ENCODE measurements at regions not wholly inside any gene's neighbourhood (a gene's known extent, or its start where the extent isn't known, plus 50 kb on each side); places are given as distances from the start of the nearest gene placed in this dataset.

- no peaks in the 10 kb centered on the region for H3K36me3 ChIP-seq
- no peak overlapping the region for H3K4me3 ChIP-seq
- DNase-seq (no peak), ATAC-seq (no peak)
- TF ChIP-seq, protein P1, sequence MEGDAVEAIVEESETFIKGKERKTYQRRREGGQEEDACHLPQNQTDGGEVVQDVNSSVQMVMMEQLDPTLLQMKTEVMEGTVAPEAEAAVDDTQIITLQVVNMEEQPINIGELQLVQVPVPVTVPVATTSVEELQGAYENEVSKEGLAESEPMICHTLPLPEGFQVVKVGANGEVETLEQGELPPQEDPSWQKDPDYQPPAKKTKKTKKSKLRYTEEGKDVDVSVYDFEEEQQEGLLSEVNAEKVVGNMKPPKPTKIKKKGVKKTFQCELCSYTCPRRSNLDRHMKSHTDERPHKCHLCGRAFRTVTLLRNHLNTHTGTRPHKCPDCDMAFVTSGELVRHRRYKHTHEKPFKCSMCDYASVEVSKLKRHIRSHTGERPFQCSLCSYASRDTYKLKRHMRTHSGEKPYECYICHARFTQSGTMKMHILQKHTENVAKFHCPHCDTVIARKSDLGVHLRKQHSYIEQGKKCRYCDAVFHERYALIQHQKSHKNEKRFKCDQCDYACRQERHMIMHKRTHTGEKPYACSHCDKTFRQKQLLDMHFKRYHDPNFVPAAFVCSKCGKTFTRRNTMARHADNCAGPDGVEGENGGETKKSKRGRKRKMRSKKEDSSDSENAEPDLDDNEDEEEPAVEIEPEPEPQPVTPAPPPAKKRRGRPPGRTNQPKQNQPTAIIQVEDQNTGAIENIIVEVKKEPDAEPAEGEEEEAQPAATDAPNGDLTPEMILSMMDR (IDR thresholded peaks at IDR 0.05) = no peak
- H3K27me3 ChIP-seq (ENCODE audit: low read depth) = no peaks in the 10 kb centered on the region
- no peaks in the 10 kb centered on the region for H3K4me1 ChIP-seq
- intact Hi-C loops (cut with DNase I) = no loop called here
- no peak overlapping the region for H3K27ac ChIP-seq
- no peaks in the 10 kb centered on the region for H3K9me3 ChIP-seq
These were observed 446.2 kb upstream of the NR2F2 start for GRCh38 chr15:95884276-95884675.

DNA sequence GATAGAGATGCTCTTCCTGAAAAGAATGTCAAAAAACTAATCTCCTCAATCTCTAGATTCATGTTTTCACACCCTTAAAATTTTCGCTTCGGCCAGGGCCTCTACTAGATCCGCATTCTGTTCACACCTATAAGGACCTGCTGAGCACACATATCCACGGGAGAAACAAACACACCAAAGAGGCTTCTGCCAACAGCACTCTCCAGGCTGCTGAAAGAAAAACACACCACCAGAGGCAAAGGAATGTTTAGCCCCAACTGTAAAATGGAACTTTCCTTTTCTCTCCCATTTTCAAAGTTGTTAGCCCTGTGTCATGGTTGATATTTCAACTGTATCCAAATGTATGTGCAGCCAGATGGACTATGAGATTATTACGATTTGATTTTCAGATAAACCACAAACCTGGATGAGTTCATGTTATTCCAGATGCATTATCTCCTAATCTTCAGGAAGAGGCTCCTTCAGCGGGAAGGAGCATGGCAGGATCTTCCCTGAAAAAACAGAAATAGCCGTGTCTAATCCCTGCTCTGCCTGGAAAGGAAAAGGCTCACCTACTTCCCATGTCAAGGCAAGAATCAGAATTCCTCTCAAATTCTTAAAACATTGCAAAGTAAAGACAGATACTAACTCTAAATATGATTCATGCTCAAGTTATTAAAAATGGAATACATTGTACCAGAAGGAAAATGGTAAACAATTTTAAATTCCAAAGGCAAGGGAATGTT, 442.7 kb upstream of the NR2F2 start:
- Histone ChIP-seq H3K4me1 (no peaks in the 10 kb centered on the region), H3K4me3 (no peak overlapping the region), H3K36me3 (no peaks in the 10 kb centered on the region), H3K27me3 (ENCODE audit: low read depth) (no peaks in the 10 kb centered on the region), H3K27ac (no peak overlapping the region), H3K9me3 (no peaks in the 10 kb centered on the region)
- ATAC-seq (no peak), DNase-seq (no peak)
- TF ChIP-seq, protein P1 (IDR thresholded peaks at IDR 0.05) = no peak
- intact Hi-C loops (cut with DNase I) = no loop called here

GRCh38 chr15:95888762-95889161, 441.7 kb upstream of the NR2F2 start:
- Histone ChIP-seq H3K36me3 (no peaks in the 10 kb centered on the region), H3K4me3 (no peak overlapping the region), H3K4me1 (no peaks in the 10 kb centered on the region), H3K27me3 (ENCODE audit: low read depth) (no peaks in the 10 kb centered on the region), H3K9me3 (no peaks in the 10 kb centered on the region), H3K27ac (no peak overlapping the region)
- no peak for DNase-seq
- ATAC-seq = no peak
- TF ChIP-seq, protein P1 (IDR thresholded peaks at IDR 0.05) = no peak
- intact Hi-C loops (cut with DNase I) = no loop called here

- H3K27ac ChIP-seq = no peak overlapping the region
- H3K27me3 ChIP-seq (ENCODE audit: low read depth) = no peaks in the 10 kb centered on the region
- H3K36me3 ChIP-seq = no peaks in the 10 kb centered on the region
- TF ChIP-seq, protein P1 (IDR thresholded peaks at IDR 0.05) = no peak
- no peak for ATAC-seq
- no peaks in the 10 kb centered on the region for H3K4me1 ChIP-seq
- intact Hi-C loops (cut with DNase I) = no loop called here
- no peak for DNase-seq
- no peaks in the 10 kb centered on the region for H3K9me3 ChIP-seq
- no peak overlapping the region for H3K4me3 ChIP-seq
These were observed 436.0 kb upstream of the NR2F2 start for GRCh38 chr15:95894407-95894956.

DNA sequence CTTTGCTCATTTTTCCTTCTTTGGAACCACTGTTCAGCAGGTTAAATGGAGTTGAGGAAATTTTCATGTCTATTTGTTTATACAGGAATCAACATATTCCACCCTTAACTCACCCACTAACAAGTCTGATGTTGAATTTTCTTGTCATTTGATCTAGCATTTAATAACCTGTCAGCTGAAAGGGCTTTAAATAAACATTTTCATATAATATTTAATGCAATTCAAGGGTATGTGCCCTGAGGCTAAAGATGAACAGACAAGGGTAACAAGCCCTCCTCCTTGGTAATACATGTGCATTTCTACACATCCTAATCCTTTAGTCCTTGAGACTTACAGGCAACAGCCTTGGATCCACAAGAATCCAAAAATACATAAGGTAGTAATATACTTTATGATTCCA, 435.0 kb upstream of the NR2F2 start:
- H3K36me3 ChIP-seq = no peaks in the 10 kb centered on the region
- no peak overlapping the region for H3K27ac ChIP-seq
- TF ChIP-seq, protein P1 (IDR thresholded peaks at IDR 0.05) = no peak
- DNase-seq (no peak), ATAC-seq (no peak)
- no peaks in the 10 kb centered on the region for H3K4me1 ChIP-seq
- H3K27me3 ChIP-seq (ENCODE audit: low read depth) = no peaks in the 10 kb centered on the region
- H3K4me3 ChIP-seq = no peak overlapping the region
- no peaks in the 10 kb centered on the region for H3K9me3 ChIP-seq
- intact Hi-C loops (cut with DNase I) = no loop called here

All from lower lobe of right lung (tissue), 2 donors.